Stimulated activated CD4-positive, alpha-beta T cell treated with anti-CD3 and anti-CD28 coated beads, Interleukin-12 subunit alpha, Interleukin-12 subunit beta, amount 100 ng/mL, for 48 hours (primary cell): ENCODE measurements at regions not wholly inside any gene's neighbourhood (a gene's known extent, or its start where the extent isn't known, plus 50 kb on each side); places are given as distances from the start of the nearest gene placed in this dataset.

Experiments used
- DNase-seq, 3 donors: peaks; one replicate each; pipeline ENCODE4 v3.0.0-alpha.2; 2020; ENCODE audit warnings: low read depth in 2 of 3, low spot score in 1 of 3

DNA sequence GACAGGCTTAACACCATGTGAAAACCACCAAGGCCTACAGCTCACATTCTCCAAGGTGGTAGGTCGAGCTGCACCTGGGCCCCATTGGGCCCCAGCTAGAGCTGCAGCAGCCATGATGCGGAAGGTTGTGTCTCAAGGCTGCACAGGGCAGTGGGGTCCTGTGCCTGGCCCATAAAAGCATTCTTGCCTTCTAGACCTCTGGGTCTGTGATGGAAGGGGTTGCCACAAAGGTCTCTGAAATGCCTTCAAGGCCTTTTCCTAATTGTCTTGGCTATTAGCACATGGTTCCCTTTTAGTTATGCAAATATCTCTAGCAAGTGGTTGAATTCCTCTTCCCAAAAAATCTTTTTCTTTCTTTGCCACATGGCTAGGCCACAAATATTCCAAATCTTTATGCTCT is 52.5 kb upstream of the C11orf58 start:
- no peak for DNase-seq

DNA sequence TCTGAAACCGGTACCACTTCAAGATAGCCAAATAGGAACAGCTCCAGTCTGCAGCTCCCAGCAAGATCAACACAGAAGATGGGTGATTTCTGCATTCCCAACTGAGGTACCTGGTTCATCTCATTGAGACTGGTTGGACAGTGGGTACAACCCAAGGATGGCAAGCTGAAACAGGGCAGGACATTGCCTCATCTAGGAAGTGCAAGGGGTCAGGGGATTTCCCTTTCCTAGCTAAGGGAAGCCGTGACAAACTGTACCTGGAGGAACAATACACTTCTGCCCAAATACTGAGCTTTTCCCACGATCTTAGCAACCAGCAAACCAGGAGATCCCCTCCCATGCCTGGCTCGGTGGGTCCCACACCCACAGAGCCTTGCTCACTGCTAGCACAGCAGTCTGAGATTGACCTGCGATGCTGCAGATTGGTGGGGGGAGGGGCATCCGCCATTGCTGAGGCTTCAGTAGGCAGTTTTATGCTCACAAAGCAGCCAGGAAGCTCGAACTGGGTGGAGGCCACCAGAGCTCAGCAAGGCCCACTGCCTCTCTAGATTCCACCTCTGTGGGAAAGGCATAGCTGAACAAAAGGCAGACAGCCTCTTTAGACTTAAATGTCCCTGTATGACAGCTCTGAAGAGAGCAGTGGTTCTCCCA is 59.9 kb upstream of the C11orf58 start:
- no peak for DNase-seq

DNA sequence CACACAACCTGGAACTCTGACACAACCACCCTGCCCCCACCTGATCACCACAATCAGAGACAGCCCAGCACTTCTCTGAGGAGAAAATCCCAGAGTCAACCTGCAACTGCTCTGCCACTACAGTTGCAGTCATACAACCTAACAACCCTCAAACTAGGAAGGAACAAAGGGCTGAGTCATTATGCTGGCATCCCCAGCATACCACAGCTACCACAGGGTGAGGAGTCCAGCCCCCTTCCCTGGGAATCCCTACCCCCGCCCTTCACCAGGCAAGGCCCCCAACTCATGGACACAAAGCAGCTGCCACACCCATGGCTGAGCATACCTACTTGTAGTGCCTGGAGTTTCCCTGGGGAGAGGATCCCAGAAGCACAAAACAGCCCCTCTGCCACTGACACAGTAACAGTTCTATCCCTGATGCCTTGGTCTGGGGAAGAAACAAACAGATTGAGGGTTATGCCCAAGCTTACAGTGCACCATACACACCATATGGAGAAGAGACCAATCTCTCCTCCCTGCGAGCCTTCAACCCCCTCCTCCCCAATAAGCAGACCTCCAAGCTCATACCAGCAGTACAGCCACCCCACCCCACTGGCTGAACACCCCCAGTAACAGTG is 68.5 kb upstream of the C11orf58 start:
- no peak for DNase-seq

DNA sequence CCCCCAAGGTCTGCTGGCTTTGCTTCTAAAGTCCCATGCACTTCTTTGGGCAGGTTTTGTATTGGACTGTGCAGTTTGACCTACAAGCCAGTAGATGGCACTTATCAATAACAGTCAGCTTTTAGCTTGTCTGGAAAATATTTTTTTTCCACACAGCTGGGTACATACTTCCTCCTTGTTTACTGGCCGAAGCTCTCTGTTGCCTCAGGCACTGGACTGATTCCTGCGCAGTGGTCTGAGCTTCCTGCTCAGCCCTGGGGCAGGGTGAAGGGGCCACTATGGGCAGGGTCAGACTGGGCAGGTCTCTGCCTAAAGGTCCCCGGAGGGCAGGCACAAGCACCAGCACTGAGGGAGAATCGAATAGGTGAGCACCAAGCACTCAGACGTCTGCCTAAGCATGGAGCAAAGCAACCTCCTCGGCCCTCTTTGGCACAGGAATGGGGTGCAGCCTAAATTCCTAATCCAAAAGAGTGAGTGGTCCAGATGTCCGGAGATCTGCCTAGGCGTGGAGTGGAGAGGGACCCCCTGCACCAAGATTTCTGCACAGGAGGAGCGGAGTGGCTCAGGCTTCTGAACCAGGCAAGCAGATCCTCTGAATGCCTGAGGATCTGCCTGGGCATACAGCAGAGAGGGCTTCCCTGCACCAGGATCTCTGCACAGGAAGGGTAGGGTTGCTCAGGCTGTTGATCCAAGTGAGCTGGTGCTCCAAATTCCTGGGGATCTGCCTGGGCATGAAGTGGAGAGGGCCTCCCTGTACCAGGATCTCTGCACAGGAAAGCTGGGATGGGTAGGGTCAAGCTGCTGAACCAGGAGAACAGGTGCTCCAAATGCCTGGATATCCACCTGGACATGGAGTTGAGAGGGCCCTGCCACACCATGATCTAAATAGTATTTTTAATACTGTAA is 105.9 kb upstream of the C11orf58 start:
- DNase-seq = no peak

DNA sequence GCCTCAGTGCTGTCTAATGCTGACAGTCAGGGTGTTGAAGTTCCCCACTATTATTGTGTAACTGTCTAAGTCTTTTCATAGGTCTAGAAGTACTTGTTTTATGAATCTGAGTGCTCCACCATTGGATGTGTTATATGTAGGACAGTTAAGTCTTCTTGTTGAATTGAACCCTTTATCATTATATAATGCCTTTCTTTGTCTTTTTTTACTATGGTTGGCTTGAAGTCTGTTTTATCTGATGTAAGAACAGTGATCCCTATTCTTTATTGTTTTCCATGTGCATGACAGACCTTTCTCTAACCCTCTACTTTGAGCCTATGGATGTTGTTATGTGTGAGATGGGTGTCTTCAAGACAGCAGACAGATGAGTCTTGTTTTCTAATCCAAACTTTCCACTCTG is 107.8 kb upstream of the C11orf58 start:
- no peak for DNase-seq

DNA sequence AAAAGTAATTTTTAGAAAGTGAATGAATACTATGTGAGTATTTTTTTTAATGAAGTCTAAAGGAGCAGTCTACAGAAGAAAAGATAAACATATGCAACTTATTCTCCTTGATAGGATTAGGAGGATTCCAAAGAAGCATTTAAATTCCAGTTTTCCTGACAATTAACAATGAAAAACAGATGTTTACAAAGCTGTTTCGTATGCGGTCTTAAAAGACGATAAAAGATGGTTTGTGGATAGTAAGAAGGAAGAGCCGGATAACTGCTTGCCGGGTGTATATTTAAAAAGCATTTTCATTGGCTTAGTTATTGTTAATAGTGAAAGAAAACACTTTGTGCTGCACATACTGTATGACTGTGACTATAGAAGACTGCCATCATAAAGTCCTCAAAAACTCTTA is 120.0 kb upstream of the C11orf58 start:
- no peak for DNase-seq

DNA sequence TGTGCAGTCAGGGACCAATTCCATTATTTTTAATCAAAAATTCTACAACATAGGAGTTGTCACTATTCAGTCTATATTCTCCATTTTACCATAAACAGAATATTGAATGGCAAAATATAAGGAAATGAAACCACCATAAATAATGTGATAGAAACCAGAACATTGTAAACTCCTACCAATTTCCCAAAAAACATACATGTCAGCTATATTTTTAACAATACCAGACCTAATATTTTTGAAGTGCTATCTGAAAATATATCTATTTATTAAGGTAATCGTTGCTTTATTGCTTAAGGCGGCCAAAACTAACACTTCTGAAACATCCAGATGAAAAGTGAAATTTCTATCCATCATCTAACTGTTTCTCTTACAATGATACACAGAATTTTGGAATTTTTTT is 123.0 kb upstream of the C11orf58 start:
- no peak for DNase-seq

DNA sequence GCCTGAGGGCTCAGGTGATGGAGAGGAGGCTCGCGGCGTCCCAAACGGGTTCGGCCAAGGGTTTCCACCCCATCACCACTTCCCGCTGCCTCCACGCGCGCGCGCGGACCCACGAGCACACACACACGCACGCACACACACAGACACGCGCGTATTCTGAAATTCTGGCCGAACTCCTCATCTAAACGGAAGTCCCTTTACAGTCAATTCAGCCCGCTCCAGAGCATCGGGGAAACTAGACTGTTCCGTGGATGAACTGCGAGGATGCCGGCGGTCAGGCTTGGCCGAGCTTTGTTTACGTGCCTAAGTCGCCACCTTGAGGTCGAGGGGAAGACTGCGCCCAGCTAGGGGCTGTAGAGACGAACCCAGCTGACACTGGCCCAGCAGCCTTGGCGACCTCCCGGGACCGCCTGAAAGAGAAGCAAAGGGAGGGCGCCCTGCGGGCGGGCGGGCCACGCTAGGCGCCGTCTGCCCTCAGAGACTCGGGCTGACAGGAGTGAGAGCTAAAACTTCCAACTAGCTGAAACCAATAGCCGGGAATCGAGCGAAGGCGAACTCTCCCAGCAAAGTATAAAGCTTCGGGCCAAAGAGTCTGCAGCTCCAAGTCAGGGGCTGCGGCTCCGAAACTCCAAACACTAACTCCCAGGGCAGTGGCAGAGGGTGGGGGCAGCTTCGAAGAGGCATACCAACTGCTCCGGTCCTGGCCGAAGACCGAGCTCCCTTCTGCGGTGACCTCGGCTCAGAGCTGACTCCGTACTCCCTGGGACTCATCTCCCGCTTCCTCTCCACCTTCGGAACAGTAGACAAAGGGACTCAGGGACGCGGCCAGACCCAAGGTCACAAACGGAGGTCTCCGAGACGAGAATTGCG is 124.7 kb upstream of the C11orf58 start:
- peak; percentile 53 to 66 (median 56) for DNase-seq

DNA sequence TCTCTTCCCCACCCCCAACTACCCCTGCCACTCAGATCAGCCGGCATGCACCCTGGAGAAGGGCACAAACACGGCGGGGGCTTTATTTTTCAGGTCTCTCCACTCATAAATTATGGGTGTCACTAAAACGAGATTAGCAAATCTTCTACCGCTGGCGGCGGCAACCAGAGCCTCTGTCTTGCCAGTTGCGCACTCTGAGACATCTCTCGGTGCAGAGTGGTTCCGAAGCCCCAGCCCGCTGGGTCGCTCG is 125.3 kb upstream of the C11orf58 start:
- DNase-seq = no peak

DNA sequence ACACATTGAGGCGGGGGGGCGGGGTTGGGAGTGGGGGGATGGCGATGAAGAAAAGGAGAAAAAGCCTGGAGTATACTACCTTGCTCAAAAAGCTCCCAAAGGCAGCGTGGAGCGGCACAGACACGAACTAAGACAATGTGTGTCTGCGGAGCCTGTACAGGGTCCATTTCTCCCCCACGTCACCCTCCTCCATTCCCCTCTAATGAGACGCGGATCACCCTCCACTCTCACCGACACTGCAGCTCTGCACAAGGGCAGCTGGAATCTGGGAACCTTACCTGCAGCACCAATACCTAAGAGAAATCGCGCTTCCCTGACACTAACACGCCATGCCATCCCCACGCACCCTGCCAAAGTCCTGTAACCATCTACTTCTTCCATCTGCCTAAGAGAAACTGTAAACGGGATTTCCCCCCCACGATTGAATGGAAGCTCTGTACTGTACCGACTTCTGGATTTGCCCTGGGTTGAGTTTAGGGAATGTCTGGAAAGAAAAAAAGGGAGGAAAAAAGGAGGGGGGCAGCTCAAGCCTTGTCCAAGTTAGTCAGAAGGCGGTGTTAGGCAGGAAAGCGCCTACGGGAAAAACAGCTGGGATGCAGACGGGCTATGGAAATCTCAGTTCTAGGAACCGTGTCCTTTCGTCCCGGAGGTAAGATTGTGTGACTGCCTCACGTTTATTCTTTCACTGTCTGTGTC is 125.7 kb upstream of the C11orf58 start:
- no peak for DNase-seq

DNA sequence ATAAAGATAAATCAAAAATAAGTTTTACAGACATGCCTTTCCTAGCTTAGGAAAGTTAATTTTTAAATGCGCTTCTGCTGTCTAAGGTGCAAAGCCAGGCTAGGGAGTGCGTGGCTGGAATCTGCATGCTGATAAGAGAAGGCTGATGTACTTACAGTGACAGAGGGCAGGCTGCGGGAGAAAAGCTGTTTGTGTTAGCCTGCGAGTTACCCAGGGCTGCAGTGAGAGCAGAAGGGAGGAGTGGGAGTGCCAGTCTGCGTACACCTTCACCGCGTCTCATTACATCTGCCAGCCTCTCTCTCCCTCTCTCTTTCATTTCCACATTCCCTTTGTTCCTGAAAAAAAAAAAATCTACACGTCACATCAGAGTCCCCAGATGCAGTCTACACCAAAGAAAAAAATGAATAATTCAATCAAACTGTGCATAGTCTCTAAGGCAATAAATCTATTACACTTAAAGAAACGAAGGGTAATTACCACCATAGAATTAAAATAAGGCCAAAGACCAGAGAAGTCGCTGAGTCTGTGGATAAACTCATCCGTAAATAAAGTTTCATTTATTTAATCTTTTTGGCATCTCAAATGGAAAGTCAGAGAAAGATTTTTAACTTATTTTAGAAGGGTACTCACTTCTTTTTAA is 126.4 kb upstream of the C11orf58 start:
- no peak for DNase-seq

DNA sequence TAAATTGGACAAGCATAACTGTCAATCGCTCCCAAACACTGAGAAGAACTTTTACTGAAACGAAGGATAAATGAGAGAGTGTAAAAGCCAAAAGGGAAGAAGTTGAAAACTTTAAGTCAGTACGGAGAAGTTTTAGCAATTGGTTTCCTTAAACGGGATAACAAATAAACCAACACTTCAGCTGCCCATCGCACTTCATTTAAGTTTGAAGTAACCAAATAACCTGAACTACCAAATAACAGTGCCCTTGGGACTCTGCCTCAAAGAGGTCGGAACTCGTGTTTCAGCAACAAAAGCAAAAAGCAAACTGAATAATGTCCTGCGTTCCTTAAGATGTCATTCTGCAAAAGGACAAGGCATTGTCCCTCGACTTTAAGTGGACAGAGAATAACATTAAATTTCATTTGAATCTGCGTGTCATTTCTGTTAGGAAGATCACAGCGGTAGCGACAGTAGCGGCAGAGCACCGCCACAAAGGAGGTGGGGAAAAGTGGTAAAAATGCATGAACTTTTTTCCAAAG is 127.0 kb upstream of the C11orf58 start:
- DNase-seq = no peak

DNA sequence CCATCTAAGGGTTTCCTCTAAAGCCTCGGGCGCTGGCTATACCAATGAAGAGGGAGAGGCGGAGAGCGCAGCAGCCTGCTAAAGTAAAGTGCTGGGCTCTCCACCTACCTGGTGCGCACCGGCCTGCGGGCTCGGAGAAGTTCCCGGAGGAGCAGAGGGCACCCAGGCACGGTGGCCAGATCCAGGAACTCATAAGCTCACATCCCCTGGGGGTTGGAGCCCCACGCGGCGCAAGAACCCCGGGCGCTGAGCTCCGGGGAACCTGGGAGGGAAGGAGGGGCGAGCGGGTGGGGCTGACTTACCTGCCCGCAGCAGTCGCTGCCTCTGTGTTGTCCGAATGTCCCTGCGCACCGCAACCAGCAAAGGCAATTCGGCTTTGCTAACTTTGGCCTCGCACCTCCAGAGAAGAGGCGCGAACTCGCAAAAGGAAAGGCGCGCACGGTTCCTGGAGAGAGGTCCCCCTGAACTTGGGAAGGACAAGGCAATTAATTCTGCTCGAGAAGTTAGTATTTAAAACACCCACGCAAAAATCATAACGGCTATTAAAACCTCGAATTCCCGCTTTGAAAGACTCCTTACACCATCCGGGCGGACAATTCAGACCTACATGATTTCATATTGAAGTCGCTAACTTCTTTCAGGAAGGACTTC is 127.6 kb upstream of the C11orf58 start:
- DNase-seq = no peak

DNA sequence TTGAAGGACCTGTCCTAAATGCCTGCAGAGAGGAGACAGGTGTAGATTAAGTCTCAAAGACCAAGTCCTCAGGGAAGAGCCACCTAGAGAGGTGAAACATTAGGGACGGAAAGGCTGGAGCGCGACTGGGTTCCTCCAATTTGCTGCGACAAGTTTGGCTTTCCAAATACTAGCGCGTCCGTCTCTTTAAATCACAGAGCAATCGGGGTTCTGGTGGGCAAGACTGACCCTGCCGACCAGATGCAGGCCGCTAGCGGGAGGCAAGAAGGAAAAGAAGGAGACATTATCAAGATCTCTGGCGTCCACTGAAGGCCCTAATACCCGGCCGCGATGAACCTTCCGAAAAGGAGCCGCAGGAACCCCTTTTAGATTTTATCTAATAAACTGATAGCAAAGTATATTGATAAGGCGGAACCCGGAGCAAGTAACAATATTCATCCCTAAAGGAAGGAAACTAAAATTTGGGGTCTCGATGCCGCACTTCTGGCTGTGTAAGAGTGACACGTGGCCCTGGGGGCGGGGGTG is 128.2 kb upstream of the C11orf58 start:
- DNase-seq = no peak

DNA sequence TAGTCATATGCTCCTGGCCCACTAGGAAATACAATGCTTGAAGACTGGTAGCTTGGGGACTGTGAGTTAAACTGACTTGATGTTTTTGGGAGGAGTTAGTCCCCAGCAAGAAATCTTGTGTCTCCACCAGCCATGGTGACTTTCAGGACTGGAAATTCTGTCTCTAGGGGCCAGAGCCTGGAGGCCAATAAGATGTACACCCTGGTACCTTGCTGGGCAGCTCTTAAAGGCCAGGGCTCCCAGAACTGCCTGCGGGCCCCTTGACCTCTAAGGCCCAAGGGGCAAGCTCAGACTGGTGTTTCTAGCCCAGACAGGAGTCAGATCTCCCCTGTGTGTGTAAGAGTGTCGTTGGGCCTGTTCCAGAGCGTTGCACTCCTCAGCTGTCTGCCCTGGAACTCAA is 128.7 kb upstream of the C11orf58 start:
- no peak for DNase-seq

DNA sequence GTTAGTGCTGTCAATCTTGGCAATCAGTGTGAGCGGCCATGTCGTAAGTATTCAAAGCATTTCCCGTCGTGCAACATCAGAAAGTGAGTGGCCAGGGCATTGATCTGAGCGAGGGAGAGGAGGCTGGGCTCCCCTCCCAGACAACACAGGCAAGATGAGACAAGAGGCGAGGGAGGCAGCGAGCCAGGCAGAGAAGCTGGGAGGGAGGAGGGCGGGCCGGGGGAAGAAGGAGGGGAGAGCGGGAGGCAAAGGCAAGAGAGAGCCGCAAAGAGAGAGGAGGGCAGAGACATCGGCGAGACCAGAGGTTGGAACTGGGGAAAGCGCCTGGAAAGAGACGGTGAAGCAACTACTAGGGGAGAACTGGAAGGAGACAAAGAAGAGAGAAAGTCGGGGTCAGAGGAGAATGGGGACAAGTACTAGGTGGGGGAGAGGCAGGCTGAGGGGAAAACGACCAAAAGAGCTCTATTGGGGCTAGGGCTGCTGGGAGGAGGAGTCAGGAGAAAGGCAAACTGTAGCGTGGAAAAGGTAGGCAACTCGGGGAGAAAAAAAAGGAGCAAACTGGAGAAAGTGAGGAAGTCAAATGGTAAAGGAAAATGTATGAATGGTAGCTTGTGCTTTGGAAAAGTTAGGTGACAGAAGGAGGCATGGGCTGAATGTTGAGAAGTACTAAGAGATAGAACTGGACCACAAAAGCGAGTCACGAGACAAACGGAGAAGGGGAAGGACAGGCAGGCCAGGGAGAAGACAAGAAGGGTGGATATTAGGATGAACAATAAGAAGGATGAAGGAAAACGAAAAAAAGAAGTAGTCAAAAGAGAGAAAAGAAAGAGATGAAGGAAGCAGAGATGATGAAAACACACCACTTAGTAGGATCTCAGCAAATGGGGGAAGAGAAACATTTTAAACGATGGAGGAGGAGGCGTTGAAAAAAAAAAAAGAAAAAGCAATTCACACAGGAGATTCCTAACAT is 130.5 kb upstream of the C11orf58 start:
- no peak for DNase-seq

DNA sequence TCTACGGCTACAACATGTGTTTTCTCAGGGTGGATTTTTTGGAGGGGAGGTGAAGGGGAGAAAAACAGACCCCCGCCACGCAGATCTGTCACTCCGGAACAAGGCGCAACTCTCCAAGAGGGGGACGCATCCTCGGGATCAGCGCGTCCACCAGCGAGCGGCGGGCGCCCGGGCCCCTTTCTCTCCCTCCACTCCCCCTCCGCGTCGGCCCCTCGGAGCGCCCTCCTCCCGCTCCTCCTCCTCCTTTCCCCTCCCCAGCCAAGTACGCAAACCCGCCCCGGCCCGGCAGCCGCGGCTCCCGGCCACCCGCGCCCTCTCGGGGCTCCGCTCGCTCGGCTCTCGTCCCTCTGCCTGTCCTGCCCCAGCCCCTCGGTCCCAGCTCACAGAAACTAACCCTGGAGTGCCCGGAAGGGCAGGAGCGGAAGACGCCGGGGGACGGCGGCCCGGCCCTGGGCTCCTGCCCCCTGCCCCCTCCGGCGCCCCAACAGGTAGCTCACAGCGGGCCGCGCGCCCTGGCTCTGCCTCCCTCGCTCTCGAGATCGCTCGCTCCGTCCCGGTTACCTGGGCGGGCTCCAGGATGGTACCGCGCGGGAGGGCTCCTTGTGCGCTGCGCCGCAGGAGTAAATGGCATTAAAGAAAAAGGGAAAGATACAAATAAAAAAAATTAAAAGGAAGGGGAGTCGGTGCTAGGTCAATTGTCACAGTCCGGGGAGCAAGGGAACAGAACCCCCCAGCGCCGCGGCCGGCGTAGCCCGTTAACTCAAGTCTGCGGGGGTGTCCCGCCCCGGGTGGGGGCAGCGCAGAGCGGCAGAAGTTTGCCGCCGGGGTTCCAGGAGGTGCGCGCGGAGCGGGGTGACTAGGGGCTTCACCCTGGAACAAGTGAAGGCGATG is 131.4 kb upstream of the C11orf58 start:
- no peak for DNase-seq
